NCI-H510A (cell line): ENCODE measurements at regions not wholly inside any gene's neighbourhood (a gene's known extent, or its start where the extent isn't known, plus 50 kb on each side); places are given as distances from the start of the nearest gene placed in this dataset.

ENCODE experiments used
- DNase-seq: peaks from one replicate; lab custom pipeline; 2025; lab: John Stamatoyannopoulos, UW

- DNase-seq: no peak
Observed at GRCh38 chr1:187310038-187310631, 481.4 kb downstream of the PLA2G4A start.

GRCh38 chr1:187313115-187313514 is 484.4 kb downstream of the PLA2G4A start:
- DNase-seq: no peak

DNA sequence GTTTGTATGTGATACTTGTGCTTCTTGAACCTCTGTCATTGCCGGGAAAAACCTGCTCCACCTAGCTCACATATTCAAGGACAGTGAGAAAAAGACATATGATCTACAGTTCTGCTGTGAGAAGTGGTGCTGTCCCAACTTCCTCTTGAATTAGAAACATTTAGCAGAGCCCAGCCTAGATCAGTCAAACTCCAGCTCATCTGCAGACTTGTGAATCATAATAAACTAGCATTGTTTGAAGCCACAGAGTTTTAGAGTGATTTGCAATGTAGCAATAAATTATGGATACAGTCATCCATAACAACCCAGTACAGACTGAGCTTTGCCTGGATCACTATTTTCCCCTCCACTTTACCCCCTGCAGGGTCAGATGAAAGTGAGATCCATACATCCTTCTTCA is 497.8 kb downstream of the PLA2G4A start:
- DNase-seq: no peak

- no peak for DNase-seq
Observed at GRCh38 chr1:187336441-187337168, 507.9 kb downstream of the PLA2G4A start.

- no peak for DNase-seq
Observed at GRCh38 chr1:187338762-187339412, 510.1 kb downstream of the PLA2G4A start.

DNA sequence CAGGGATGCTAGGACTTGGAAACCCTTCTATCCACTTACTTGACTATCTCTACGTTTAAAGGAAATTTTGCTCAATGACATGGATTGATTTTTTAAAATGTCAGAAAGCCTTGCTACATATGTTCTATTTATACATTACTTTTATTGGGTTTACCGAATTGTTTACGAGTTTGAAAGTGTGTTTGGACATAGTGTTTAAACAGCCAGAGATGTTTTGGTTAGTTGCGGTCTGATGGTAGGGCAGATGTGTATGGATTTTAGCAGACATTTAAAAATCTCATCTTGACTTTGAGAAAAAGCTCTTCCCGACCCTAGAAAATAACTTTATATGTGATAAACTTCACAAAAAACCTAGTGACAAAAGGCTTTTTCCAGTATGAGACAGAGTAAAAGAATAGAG is 513.7 kb downstream of the PLA2G4A start:
- no peak for DNase-seq

GRCh38 chr1:187374082-187374481 is 545.3 kb downstream of the PLA2G4A start:
- no peak for DNase-seq

DNA sequence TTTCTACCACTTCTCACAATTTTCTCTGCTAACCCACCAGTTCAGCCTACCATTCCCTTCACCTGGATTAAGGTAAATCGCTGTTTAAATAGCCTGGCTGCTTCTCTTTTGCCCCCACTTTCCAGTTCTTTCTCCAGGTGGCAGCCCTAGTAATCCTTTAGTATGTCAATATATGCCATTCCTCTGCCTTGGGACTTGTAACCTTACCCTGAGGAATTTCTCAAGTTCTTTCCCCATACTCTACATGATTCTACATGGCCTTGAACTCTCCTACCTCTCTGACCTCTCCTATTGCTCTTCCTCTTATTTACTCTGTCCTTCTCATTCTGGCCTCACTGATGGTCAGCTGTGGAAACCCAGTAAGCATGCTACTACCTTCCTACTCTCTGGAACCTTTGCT is 546.0 kb downstream of the PLA2G4A start:
- no peak for DNase-seq

- no peak for DNase-seq
Observed at GRCh38 chr1:187383366-187383765, 554.6 kb downstream of the PLA2G4A start.

GRCh38 chr1:187384504-187384903 is 555.8 kb downstream of the PLA2G4A start:
- no peak for DNase-seq

GRCh38 chr1:187390215-187390818 is 561.6 kb downstream of the PLA2G4A start:
- no peak for DNase-seq

- no peak for DNase-seq
Observed at GRCh38 chr1:187396226-187396625, 567.5 kb downstream of the PLA2G4A start.

GRCh38 chr1:187396929-187397796 is 568.4 kb downstream of the PLA2G4A start:
- no peak for DNase-seq

GRCh38 chr1:187408212-187409004 is 579.7 kb downstream of the PLA2G4A start:
- no peak for DNase-seq

- DNase-seq: no peak
Observed at GRCh38 chr1:187409341-187409740, 580.6 kb downstream of the PLA2G4A start.

DNA sequence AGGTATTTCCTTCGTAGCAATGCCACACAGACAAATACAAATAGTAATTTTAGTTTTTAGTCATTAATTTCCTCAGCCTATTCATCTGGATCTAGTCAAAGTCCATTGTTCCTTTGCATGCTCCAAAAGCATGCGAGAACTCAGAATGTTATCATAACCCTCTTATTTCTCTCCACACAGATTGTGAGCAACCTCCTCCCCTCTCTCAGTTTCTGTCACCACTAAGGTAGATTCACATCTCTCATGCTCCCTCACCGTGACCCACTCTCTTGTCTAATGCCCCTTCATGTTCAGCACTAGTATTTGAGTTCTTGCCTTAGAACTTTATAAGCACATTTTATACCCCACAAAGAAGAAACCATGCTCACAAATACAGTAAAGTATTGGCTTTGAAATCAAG is 582.4 kb downstream of the PLA2G4A start:
- DNase-seq: no peak

DNA sequence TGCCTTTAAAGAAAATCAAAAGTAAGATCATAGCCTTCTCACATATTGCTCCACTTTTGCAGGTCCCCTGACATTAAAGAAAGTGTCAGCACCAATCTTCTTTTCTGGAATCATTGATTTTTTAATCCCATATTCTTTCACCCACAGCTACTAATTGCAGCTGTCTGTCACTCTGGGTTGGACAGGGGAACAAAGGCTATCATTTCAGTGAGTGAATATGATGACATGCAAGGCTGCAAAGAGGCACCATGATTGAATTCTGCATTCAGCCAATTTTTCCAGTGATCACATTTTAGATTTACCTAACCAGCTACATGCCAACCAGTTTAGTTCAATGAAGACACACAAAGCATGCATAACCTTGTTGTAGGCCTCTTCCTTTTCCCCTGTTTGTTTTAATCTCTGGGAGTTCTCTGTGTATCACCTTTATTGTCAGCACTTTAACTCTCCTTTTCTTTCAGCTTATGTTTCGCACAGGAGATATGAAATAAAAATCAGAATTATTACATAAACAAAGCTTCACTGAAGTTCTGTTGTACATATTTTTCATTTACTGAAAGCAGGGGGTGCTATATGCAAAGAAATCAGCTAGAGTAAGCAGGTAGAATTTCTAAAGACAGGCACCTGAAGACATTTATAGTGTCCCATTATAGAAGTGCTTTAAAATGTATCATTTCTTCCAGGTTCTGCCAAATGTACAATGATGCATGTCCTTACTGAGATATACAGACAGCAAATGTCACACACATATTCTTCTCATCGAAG is 584.8 kb downstream of the PLA2G4A start:
- DNase-seq: peak; percentile 1

- no peak for DNase-seq
Observed at GRCh38 chr1:187415065-187415464, 586.3 kb downstream of the PLA2G4A start.

- no peak for DNase-seq
Observed at GRCh38 chr1:187417520-187417919, 588.8 kb downstream of the PLA2G4A start.

- no peak for DNase-seq
Observed at GRCh38 chr1:187433598-187433997, 604.8 kb downstream of the PLA2G4A start.
